ENCODE measurements at regions not wholly inside any gene's neighbourhood (a gene's known extent, or its start where the extent isn't known, plus 50 kb on each side); places are given as distances from the start of the nearest gene placed in this dataset.

DNA sequence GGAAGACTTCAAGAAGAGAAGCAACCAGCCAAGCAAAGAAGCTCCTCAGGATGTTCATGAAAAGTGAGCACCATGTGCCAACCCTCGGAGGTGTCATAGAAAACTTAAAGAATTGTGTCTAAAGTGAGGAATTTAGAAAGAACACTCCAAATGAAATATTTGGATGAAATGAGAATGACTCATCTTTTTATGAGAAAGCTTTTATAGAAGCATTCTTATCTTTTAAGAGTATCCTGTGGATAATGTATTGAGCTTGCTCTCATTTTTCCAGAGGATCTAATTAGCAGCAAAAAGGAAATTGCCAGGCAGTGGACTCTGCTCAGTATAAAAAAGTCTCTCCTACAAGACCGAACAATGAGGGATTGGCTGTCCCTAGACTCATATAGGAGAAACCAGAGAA lies 454.9 kb downstream of the LRIG3 start:
- Histone ChIP-seq H3K4me1 (ENCODE audit: low read depth) (no peaks in the 10 kb centered on the region), H3K36me3 (ENCODE audit: low read depth) (no peaks in the 10 kb centered on the region), H3K4me3 (no peak overlapping the region), H3K9me3 (peaks cover 2% of the 10 kb centered on the region)
- no peak for ATAC-seq
- intact Hi-C loops (cut with DNase I, micrococcal nuclease): no loop called here
- no peak for DNase-seq
- TF ChIP-seq, protein P1, sequence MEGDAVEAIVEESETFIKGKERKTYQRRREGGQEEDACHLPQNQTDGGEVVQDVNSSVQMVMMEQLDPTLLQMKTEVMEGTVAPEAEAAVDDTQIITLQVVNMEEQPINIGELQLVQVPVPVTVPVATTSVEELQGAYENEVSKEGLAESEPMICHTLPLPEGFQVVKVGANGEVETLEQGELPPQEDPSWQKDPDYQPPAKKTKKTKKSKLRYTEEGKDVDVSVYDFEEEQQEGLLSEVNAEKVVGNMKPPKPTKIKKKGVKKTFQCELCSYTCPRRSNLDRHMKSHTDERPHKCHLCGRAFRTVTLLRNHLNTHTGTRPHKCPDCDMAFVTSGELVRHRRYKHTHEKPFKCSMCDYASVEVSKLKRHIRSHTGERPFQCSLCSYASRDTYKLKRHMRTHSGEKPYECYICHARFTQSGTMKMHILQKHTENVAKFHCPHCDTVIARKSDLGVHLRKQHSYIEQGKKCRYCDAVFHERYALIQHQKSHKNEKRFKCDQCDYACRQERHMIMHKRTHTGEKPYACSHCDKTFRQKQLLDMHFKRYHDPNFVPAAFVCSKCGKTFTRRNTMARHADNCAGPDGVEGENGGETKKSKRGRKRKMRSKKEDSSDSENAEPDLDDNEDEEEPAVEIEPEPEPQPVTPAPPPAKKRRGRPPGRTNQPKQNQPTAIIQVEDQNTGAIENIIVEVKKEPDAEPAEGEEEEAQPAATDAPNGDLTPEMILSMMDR (IDR thresholded peaks at IDR 0.05): no peak

DNA sequence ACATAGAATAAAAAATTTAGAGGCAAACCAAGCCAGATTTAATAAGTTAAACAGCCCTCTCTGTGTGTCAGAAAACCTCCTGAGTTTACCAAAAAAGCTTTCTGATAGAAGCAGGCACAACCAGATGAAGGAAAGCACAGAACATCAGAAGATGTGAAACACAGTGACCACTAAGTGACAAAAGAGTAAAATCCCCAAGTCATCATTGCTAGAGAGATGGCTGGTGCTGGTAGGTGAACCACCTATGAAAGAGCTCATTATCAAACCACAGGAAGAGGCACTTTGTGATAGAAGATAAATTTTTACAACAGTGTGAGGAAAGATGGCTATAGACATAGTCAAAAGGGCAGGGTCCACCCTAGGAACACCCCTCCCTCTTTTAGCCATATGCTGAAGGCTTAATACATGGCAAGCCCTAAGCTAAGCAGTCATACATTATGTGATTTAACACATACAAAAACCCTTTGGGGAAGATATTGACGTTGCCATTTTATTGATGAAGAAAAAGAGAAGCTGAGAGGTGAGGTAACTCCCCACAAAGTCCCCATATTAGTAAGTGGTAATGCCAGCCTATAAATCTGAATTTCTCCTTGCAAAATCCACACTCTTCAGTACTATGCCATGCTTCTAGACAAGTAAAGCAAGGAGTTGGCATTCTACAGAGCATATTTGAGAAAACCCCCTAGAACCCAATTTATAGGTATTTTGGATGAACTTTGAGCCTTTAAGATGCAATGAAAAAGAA lies 449.9 kb downstream of the LRIG3 start:
- Histone ChIP-seq H3K4me1 (ENCODE audit: low read depth) (no peaks in the 10 kb centered on the region), H3K36me3 (ENCODE audit: low read depth) (no peaks in the 10 kb centered on the region), H3K9me3 (peaks cover 2% of the 10 kb centered on the region), H3K4me3 (no peak overlapping the region)
- DNase-seq (no peak), ATAC-seq (no peak)
- TF ChIP-seq, protein P1 (IDR thresholded peaks at IDR 0.05): no peak
- intact Hi-C loops (cut with DNase I, micrococcal nuclease): no loop called here

DNA sequence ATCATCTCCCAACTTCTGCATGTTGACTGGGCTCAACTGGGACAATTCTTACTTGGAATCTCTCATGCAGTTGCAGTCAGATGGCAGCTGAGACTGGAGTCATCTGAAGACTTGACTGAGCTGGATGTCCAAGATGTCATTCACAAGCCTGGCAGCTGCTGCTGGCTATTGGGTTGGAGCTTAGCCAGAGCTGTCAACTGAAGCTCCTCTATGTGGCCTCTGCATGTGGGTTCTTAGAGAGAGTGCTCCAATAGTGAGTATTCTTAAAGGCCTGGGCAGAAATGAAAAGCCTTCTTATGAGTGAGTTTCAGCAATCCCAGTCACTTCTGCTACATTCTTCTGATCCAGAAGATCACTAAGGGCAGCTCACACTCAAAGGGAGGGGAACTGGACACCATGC lies 440.9 kb downstream of the LRIG3 start:
- no peak for ATAC-seq
- DNase-seq: no peak
- intact Hi-C loops (cut with DNase I, micrococcal nuclease): no loop called here
- no peaks in the 10 kb centered on the region for H3K9me3 ChIP-seq
- no peaks in the 10 kb centered on the region for H3K4me1 ChIP-seq (ENCODE audit: low read depth)
- H3K36me3 ChIP-seq (ENCODE audit: low read depth): no peaks in the 10 kb centered on the region
- no peak overlapping the region for H3K4me3 ChIP-seq
- TF ChIP-seq, protein P1 (IDR thresholded peaks at IDR 0.05): no peak

DNA sequence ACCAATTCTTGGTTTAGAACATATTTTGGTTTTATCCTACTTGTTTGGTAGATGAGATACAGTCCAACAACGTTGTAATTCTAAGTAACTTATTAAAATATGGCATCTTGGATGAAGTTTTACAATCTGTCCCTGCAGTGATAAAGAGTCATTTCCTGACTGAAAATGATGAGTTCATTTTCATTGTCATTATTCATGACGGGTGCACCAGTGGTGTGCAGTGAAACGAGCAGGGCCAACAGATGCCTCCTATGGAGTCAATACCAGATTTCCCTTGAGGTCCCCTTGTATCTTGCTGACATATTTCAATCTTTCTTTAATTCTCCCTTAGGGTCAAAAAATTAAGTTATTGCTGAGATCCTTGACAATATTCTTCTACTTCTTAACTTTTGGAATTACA lies 438.5 kb downstream of the LRIG3 start:
- no peak overlapping the region for H3K4me3 ChIP-seq
- intact Hi-C loops (cut with DNase I, micrococcal nuclease): no loop called here
- no peaks in the 10 kb centered on the region for H3K36me3 ChIP-seq (ENCODE audit: low read depth)
- H3K9me3 ChIP-seq: no peaks in the 10 kb centered on the region
- DNase-seq: no peak
- TF ChIP-seq, protein P1 (IDR thresholded peaks at IDR 0.05): no peak
- ATAC-seq: no peak
- no peaks in the 10 kb centered on the region for H3K4me1 ChIP-seq (ENCODE audit: low read depth)

DNA sequence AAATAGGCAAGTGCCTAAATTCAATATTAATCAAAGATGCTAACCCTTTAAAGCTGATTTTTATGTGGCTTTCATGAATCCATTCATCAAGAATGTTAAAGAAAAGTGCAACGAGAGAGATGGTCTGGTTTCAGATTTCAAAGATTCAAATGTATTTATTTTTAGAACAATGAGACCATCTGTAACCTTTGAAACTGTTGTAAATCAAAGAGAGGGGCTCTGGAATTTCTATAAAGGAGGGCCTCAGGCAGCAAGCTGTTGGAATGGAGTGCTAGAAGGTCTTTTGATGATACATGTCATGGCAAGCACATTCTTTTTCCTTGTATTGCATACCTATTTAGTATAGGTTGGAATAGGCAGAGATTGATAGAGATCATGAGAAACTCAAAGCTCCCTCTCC lies 433.0 kb downstream of the LRIG3 start:
- no peak overlapping the region for H3K4me3 ChIP-seq
- DNase-seq (no peak), ATAC-seq (no peak)
- no peaks in the 10 kb centered on the region for H3K36me3 ChIP-seq (ENCODE audit: low read depth)
- H3K4me1 ChIP-seq (ENCODE audit: low read depth): no peaks in the 10 kb centered on the region
- TF ChIP-seq, protein P1 (IDR thresholded peaks at IDR 0.05): no peak
- H3K9me3 ChIP-seq: no peaks in the 10 kb centered on the region
- intact Hi-C loops (cut with DNase I, micrococcal nuclease): no loop called here
